ENCODE measurements at regions not wholly inside any gene's neighbourhood (a gene's known extent, or its start where the extent isn't known, plus 50 kb on each side); places are given as distances from the start of the nearest gene placed in this dataset.

DNA sequence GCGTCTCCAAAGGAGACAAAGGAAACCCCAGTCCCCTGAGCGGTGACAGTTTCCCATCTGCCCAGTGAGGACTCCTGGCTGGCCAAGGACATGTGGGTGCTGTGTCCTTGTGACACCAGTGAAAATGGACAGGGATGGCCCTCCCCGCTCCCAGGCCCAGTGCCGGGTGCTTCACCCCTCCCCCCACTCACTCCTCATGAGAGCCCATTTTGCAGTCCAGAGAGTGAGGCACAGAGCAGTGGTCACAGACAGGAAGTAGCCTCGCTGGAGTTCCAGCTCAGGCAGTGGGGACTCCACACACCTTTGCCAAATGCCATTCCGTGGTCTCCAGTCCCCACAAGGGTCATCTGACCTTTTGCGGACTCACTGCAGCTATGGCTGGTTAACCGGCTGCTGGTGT, 642.9 kb downstream of the PTPRU start:
- DNase-seq = no peak

DNA sequence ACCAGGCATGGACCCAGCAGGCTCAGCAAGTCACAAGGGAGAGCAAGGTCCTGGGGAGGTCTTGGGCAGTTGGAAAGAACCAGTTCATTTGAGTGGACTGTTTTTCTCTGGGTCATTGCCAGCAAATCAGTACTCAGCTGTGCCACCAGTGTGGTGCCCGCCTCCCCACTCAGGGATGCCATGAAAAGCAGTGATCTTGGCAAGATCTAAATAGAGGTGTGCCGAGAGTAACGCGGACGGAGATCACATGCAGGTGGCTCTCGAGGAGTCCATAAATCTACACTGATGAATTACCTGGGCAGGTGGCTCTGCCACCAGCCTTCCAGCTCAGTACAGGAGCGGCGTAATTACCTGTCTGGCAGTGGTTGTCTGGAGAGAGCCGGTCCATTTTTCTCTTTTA, 642.2 kb downstream of the PTPRU start:
- no peak for DNase-seq

DNA sequence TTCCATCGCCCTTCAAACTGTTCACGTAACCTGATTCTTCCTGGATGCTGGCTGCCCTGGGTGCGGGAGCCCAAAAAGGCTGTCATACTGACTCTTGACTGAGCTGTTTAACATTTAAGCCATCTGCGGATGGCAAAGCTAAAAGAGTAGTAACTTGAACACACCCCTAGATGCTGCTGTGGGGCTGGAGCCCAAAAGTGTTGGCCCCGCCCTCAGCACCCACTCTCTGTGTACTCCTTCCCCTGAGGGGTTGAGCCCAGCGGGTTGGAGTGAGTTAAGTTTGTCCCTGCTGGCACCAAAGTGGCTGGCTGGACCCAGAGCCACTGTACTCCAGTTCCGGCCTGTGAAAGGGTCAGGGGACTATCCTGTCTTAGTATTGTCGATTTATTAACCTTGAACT, 640.6 kb downstream of the PTPRU start:
- DNase-seq = no peak

- DNase-seq = no peak
Observed at GRCh38 chr1:29876441-29876840, 640.1 kb downstream of the PTPRU start.

- no peak for DNase-seq
Observed at GRCh38 chr1:29875557-29876028, 639.3 kb downstream of the PTPRU start.

DNA sequence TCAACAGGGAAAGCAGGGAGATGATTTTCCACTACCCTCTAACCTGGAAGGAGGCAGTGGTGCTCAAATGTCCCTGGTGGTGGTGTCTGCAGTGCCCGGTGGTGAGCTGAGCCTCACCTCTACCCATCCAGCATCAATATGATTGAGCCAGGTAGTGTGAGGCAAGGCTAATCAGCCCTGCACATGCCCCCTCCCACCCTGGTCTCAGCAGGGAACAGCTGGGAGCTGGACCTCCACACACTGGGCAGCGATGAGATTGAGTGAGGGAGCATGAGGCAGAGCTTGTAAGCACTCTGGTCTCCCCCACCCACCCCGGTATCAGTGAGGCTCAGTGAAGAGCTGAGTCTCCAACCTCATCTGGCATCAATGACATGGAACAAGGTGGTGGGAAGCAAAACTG, 634.3 kb downstream of the PTPRU start:
- DNase-seq = no peak

DNA sequence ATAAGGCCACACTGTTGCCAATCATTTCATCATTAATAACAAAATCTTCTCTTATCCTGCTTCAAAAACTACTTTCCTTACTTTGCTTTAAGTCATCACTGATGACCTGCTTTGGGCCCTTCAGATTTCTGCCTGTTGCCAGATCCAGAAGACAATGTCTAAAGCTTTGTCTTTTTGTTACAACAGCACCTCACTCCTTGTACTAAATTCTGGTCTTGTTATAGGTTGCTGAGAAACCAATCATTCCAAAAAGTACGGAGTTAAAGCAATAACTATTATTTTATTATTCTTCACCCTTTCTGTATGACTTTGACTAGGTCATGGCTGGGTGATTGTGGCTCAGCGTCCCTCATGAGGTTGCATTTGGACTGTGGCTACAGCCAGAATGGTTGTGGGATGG, 633.5 kb downstream of the PTPRU start:
- no peak for DNase-seq

GRCh38 chr1:29868944-29869343, 632.6 kb downstream of the PTPRU start:
- DNase-seq = no peak

- DNase-seq = no peak
Observed at GRCh38 chr1:29868096-29868495, 631.8 kb downstream of the PTPRU start.

- DNase-seq = no peak
Observed at GRCh38 chr1:29865051-29865450, 628.7 kb downstream of the PTPRU start.

DNA sequence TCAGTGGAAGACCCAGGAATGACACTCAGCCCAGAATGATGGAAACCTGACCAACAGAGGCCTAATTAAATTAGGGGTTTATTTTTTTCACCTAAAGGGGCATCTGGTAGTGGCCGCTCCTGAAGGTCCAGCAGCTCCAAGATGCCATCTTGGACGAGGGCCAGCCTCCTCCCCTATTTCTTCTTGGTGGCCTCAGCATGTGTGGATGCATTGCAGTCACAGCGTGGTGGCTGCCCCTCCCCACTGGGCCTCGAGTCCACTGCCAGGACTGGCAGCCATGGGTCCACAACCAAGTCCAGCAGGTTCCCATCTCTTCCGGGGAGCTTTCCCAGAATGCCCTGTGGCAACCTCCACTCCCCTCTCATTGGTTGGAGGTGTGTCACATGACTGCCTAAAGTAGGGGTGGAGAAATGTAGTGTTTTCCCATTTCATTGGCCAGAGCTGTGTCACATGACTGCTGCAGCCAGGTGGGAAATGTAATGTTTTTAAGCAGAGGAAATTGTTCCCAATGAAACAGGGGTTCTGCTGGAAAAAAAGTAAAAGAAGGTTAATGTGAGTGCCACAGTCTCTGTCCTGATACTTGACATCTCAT, 628.2 kb downstream of the PTPRU start:
- no peak for DNase-seq

DNA sequence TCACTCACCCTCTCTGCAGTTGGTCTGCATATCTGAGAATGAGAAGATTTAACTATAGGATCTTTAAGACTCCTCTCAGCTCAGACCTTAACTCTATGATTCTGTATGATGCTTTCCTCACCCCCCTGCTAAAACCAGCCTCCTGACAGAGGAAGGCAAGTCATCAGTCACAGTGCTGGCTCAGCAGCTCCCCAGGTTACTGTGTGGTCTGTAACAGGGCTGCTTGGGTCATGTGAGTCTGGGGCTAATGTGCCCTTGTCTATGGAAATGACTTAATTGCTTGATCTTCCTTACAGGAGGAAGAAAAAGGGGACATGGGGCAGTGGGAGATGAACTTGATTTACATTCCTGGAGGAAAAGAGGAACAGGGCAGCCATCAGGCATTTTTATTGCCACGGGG, 625.6 kb downstream of the PTPRU start:
- DNase-seq = no peak

DNA sequence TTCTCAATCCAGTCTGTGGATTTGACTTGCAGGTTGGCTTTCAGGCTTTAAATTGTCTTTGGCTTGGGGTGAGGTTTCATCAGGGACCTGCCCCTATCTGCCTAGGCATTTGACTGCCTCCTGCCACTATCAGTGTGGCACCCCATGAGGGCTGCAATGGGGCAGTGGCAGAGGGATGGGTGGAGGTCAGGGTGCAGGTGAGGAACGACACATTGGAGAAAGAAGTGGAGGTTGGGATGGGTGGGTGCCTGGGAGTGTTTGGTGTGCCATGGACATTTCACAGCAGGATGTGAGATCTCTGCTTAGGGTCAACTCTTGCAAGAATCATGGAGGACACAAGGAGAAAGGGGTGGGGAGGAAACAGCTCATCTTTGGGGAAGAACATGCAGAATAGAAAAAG, 625.1 kb downstream of the PTPRU start:
- no peak for DNase-seq

DNA sequence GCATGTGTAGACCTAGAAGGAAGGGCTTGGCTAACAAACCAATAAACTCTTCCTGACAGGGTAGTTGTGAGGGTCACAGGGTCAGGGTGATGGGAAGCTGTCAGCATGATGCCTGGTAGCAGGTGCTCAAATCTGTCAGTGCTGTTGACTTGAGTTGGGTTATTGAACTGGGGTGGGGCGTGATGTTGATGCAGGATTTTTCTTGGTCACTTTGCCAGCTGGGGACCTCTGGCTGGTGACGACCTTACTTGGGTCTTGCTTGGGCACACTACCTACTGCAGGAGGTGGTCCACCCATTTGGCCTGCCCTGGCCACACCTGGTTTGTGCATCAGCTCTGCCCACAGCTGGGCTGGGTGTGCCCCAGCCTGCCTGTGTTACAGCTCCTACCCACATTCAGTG, 624.4 kb downstream of the PTPRU start:
- no peak for DNase-seq

DNA sequence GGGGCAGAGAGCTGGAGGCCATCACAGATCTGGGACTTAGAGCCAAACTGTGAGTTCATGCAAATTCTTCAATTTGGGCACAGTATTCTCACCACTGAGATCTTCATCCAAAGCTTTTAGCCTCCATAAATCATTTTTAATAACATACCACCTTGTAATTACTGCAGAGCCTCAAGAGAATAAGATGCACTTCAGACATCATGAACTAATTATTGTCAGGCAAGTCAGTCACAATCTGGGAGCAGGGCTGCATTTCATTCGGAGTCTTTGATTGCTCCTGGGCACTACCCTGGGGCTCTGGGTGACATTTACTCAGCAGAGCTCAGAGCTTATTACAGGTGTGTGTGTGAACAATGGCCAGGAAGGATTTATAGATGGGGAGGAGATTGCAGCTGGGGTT, 623.7 kb downstream of the PTPRU start:
- DNase-seq = no peak

DNA sequence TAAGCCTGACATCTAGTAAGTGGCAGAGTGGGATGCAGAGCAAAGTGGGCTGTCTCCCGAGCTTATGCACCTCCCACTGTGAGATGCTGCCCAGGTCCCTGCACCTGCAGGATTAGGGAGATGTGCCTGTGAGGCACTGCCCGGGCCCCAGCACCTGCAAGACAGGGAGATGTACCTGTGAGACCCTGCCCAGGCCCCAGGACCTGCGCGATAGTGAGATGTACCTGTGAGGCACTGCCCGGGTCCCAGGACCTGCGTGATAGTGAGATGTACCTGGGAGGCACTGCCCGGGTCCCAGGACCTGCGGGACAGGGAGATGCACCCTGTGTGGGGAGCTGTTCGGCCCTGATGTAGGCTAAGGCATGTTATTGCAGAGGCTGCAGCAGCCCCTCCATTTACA, 622.8 kb downstream of the PTPRU start:
- DNase-seq = no peak

DNA sequence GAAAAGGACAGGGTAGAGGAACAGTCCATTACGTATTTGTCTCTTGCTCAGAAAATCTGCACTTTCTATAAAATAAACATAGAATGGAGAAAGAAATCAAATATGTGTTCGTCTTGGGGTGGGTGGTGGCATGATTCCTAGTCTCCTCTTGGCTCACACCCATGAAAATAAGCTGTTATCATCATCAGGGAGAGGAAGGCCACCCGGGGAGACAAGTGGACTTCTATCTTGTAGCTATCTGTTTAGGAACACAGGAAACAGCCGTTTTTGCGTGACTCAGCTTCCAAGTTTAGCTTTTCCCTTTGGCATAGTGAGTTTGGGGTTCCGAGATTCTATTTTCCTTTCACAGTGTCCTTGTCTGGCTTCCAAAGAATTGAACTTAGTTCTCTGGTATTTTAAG, 622.3 kb downstream of the PTPRU start:
- no peak for DNase-seq

DNA sequence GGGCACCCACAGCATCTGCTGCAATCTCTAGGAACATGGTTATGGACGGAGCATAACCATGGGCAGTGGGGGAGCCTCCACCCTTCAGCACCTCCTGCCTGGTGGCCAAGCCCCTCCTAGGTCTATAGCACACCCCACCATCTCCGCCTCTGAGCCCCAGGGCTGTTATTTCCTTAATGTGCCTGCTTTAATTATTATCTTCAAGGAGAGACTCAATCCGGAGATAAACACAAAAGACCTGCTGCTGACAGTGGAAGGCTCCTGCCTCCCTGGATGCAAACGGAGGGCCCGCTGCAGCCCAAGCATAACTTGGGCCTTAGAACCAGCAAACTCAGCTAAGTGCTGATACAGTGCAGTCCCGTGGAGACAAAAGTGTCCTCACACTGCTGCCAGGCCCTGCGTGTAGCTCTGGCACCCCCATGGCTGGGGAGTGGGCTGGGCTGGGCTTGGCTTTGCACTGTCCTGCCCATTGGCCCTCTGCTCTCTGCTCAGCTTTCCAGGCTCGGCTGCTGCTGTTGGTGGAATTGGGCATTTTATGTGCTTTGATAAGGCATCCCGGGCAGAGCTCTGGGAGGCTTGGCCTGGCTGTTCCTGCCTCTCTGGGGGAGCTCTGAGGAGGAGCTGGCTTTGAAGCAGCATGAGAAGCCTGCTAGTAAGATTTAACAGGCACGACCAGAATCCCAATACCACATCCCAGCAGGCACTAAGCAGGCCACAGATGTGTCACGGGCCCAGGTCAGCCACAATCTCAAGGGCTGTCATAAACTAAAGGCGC, 620.2 kb downstream of the PTPRU start:
- no peak for DNase-seq

- no peak for DNase-seq
Observed at GRCh38 chr1:29855561-29856160, 619.3 kb downstream of the PTPRU start.

GRCh38 chr1:29854700-29855276, 618.5 kb downstream of the PTPRU start:
- DNase-seq = no peak

DNA sequence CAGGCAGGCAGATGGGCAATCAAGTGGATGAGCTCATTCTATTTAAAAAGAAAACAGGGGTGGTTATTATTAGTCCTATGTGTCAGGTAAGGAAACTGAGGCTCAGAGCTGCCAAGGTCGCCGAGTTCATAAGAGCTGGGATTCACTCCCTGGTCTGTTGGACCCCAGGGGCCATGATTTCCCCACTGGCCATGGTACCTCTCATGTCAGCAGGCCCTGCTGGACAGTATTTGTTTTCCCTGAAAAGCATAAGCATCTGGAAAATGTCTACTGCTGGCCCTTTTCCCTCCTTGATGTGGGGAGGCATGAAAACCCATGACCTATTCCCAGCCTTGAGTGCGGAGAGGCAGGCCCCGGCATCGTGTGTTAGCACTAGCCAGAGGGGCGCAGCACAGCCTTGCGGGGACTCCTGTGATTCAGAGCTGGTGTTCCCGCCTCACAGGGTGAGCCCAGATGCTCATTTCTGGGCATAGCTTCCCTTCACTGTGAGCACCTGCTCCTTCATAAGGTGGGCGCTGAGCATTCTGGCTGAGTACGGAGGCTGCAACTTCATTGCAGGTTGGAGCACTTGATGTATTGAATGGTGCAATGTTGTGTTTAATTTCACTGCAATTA, 617.5 kb downstream of the PTPRU start:
- DNase-seq = no peak

- DNase-seq = no peak
Observed at GRCh38 chr1:29852248-29852647, 615.9 kb downstream of the PTPRU start.

- DNase-seq = no peak
Observed at GRCh38 chr1:29851691-29852090, 615.4 kb downstream of the PTPRU start.

All from central memory CD4-positive, alpha-beta T cell (primary cell).